ENCODE measurements at regions not wholly inside any gene's neighbourhood (a gene's known extent, or its start where the extent isn't known, plus 50 kb on each side); places are given as distances from the start of the nearest gene placed in this dataset.
"Not testable (repeated sequence)": the region's sequence is repeated elsewhere in the genome, so short reads cannot be mapped to it uniquely, and the experiment has no call there.

- DNase-seq (ENCODE audit: low read depth): no peak
Observed at GRCh38 chr2:106292627-106293026, 98.5 kb upstream of the UXS1 start.

GRCh38 chr2:106288873-106289272 lies 94.8 kb upstream of the UXS1 start:
- DNase-seq (ENCODE audit: low read depth): no peak

GRCh38 chr2:106285237-106285829 lies 91.2 kb upstream of the UXS1 start:
- no peak for DNase-seq (ENCODE audit: low read depth)

GRCh38 chr2:106284691-106285202 lies 90.6 kb upstream of the UXS1 start:
- DNase-seq (ENCODE audit: low read depth): no peak

GRCh38 chr2:106284255-106284654 lies 90.2 kb upstream of the UXS1 start:
- DNase-seq (ENCODE audit: low read depth): no peak

- DNase-seq (ENCODE audit: low read depth): not testable (repeated sequence)
Observed at GRCh38 chr2:106283228-106284152, 89.4 kb upstream of the UXS1 start.

GRCh38 chr2:106282462-106283170 lies 88.5 kb upstream of the UXS1 start:
- no peak for DNase-seq (ENCODE audit: low read depth)

GRCh38 chr2:106281907-106282430 lies 87.9 kb upstream of the UXS1 start:
- not testable (repeated sequence) for DNase-seq (ENCODE audit: low read depth)

- no peak for DNase-seq (ENCODE audit: low read depth)
Observed at GRCh38 chr2:106280722-106281446, 86.8 kb upstream of the UXS1 start.

- DNase-seq (ENCODE audit: low read depth): no peak
Observed at GRCh38 chr2:106280224-106280623, 86.1 kb upstream of the UXS1 start.

- DNase-seq (ENCODE audit: low read depth): no peak
Observed at GRCh38 chr2:106278112-106278876, 84.2 kb upstream of the UXS1 start.

GRCh38 chr2:106277426-106277825 lies 83.3 kb upstream of the UXS1 start:
- no peak for DNase-seq (ENCODE audit: low read depth)

- no peak for DNase-seq (ENCODE audit: low read depth)
Observed at GRCh38 chr2:106275971-106276370, 81.9 kb upstream of the UXS1 start.

- no peak for DNase-seq (ENCODE audit: low read depth)
Observed at GRCh38 chr2:106274668-106275067, 80.6 kb upstream of the UXS1 start.

GRCh38 chr2:106272216-106272807 lies 78.2 kb upstream of the UXS1 start:
- DNase-seq (ENCODE audit: low read depth): no peak

GRCh38 chr2:106270471-106270891 lies 76.4 kb upstream of the UXS1 start:
- no peak for DNase-seq (ENCODE audit: low read depth)

GRCh38 chr2:106269591-106270291 lies 75.6 kb upstream of the UXS1 start:
- no peak for DNase-seq (ENCODE audit: low read depth)

- DNase-seq (ENCODE audit: low read depth): no peak
Observed at GRCh38 chr2:106267997-106268396, 73.9 kb upstream of the UXS1 start.

- DNase-seq (ENCODE audit: low read depth): no peak
Observed at GRCh38 chr2:106261871-106262321, 67.8 kb upstream of the UXS1 start.

- DNase-seq (ENCODE audit: low read depth): not testable (repeated sequence)
Observed at GRCh38 chr2:106258859-106259258, 64.8 kb upstream of the UXS1 start.

All from GM04503 (cell line).